PC-9 (cell line): ENCODE measurements at regions not wholly inside any gene's neighbourhood (a gene's known extent, or its start where the extent isn't known, plus 50 kb on each side); places are given as distances from the start of the nearest gene placed in this dataset.

Experiments used
- CTCF ChIP-seq: fragments of 200-600 bp; sonication (generic); conservative IDR thresholded peaks from 2 replicates; pipeline ENCODE4 v1.6.1; 2017; ENCODE audit warnings: mixed run types, antibody characterized with exemption, mild to moderate bottlenecking, moderate library complexity
- EZH2 ChIP-seq: fragments of 200-600 bp; sonication (generic); IDR thresholded peaks from 2 replicates; pipeline ENCODE4 v1.8.0; 2017; ENCODE audit warnings: antibody characterized with exemption, low read depth

- TF ChIP-seq CTCF (no peak), EZH2 (no peak)
These were observed 54.9 kb upstream of the IGF1 start for GRCh38 chr12:102535306-102535705.
